NCI-H187 (cell line): ENCODE measurements at regions not wholly inside any gene's neighbourhood (a gene's known extent, or its start where the extent isn't known, plus 50 kb on each side); places are given as distances from the start of the nearest gene placed in this dataset.
A peak's percentile ranks its signal among the peaks of the same experiment; 100 is the strongest.

Source experiments
- DNase-seq, 2 experiments: peaks; one replicate each; lab custom pipeline; 2025; lab: John Stamatoyannopoulos, UW

- peak; percentile 34 to 59 for DNase-seq
Observed at GRCh38 chr3:124243177-124243859, 251.4 kb upstream of the ROPN1 start.

GRCh38 chr3:124246376-124246775 is 254.5 kb upstream of the ROPN1 start:
- no peak for DNase-seq

DNA sequence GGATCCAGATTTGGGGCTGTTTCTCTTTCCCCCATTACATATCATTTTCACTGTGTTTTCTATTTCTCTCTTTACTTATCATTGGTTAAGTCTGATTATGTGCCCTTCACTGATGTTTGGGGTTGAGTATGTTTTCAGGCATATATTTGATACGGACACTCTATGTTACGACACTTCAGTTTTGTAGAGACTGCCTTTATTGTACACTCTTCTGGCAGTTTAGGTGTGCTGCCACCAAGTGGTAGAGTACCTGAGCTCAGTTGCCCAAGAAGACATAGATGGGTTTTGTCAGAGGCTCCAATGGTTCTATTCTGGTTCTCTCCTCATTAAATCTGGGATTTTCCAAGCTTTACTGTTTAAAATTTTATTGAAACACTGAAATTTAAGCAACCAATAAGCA is 255.0 kb upstream of the ROPN1 start:
- peak; percentile 14 to 46 for DNase-seq

DNA sequence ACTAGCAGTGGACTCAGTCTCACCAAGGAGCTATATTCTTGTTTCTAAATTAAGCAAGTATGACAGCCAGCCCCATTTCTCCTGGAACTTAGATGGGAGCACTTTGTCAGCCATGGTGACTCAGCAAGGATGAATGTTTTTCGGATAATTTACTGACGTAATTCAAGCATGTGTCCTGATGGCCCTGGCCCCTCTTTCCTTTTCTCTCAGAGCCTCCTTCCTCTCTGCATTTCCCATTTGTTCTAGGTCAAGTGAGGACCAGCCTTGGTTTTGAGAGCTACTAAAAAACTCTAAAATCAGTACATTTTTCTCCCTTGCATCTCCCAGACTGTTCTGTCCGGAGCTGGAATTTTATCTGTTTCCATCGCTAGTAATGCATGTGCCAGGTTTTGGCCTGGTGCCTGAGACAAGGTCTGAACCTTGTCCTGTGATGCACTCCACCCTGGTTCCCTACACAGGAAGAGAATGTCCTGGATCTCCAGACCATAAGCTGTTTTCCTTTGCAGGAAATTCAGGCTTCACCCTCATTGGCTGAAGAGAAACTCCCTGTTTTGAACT is 256.6 kb upstream of the ROPN1 start:
- no peak for DNase-seq

DNA sequence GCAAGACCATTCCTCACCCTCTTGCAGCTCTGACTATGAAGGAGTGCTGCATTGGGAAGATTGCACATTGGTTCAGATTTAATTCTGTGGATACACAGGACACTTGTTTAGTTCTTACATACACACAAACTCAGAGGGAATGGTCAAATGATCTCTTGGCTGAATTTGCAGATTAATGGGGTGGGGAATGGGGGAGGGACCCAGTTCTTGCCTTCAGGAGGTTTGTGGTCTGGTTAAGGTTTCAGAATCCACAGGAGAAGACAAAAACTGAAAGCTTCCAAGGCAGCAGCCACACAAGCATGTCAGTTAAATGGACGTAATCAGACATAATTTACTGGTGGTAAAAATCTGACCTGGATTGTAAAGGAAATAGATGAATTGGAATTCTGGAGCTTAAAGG is 257.1 kb upstream of the ROPN1 start:
- DNase-seq = no peak

DNA sequence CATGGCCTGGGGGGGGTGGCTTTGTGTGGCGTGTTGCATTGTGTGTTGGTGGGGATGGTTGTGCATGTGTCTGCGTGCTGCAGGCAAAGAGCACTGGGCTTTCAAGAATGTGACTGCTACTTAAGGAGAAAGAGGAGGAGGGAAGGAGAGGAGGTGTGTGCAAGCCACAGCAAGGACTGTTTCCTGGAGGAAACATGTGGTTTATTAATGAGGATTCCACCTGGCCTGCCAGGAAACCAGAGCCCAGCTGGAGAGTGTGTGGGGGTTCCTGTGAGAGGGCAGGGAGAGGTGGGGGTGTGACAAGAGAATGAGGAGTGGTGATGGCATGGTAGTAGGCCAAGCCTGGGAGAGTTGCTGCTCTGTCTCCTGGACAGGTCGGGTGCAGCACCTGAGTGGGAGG is 258.1 kb upstream of the ROPN1 start:
- DNase-seq = no peak

GRCh38 chr3:124256156-124256555 is 264.2 kb upstream of the ROPN1 start:
- no peak for DNase-seq

DNA sequence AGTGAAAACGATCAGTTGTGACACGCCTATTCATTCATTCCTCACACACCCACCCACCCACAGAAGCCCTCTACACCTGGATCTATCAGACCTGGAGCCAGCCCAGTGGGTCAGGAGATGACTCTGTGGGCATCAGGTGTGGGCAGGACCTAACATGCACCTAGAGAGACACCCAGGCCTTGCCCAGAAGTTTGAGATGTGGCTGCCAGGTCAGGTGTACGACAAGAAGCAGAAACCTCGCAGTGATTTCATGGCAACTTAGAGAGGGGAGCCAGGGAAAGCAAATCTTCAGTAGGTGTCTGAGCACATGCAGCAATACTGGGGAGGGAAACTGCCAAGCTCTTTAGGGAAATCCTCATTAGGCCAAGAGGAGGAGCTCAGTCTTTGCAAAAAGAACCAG is 264.7 kb upstream of the ROPN1 start:
- DNase-seq = no peak

GRCh38 chr3:124257336-124257864 is 265.5 kb upstream of the ROPN1 start:
- DNase-seq = no peak

DNA sequence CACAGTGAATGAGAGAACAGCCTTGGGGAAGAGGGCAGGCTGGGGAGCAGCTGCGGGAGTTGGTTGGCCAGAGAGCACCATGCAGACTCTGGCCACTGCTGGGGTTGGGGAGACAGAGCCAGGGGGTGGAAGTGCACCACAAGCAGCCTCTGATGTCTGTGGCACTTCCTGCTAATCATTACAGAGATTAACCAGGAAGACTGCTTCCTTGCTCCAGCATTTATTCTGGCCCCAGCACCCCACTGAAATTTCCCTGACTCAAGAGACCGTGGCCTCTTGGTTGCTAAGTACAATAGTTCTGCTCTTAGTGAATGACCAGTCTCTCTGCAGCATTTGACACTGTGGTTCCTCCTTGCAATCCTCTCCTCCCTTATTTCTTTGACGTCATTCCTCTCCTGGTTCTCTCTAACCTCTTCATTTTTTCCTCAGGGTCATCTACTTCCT is 266.2 kb upstream of the ROPN1 start:
- DNase-seq = no peak

- no peak for DNase-seq
Observed at GRCh38 chr3:124260206-124260915, 268.4 kb upstream of the ROPN1 start.

GRCh38 chr3:124261306-124261705 is 269.4 kb upstream of the ROPN1 start:
- no peak for DNase-seq

DNA sequence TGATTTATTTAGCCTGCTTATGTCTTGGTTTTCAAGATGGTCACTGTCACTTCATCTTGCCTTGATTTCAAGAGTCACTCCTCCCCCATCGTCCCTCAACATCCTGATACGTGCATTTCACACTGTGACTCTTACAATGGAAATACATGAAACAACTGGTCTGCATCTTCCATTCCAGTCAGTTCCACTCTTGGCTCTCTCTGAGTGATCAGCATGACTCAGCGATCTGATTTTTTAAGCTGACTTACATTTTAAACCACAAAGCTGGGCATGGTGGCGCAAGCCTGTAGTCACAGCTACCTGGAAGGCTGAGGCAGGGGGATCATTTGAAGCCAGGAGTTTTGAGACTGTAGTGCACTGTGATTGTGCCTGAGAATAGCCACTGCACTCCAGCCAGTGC is 271.2 kb upstream of the ROPN1 start:
- no peak for DNase-seq

DNA sequence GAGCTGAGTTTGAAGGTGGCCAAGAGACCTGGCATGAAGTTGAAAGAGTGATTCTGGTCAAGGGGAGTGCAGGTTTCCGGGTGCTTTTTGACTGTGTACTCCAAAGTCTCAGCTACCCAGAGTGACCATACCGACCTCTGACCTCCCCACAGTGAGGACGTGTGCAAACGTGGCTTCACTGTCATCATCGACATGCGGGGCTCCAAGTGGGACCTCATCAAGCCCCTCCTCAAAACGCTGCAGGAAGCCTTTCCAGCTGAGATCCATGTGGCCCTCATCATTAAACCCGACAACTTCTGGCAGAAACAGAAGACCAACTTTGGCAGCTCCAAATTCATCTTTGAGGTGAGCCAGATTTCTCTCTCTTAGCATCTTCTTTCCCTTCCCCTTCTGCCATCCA is 272.4 kb upstream of the ROPN1 start:
- no peak for DNase-seq

DNA sequence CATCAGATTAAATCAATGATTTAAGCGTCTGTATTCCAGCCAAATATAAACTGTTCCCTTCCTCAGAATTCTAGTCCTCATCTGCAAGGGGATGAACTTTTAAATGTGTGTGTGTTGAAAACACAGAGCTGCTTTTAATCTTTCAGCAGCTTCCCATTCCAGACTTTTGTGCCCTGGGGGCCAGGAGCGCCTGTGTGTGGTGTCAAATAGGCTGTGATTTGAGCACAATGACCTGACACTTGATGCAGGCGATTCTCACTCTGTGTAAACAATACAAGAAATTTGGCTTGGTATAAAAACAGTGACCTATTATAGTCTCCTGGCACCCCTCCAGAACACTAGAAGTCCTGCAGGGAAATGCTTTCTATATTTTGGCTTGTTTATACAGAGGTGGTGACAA is 274.6 kb upstream of the ROPN1 start:
- DNase-seq = peak in 1 of 2 experiments; percentile 6

DNA sequence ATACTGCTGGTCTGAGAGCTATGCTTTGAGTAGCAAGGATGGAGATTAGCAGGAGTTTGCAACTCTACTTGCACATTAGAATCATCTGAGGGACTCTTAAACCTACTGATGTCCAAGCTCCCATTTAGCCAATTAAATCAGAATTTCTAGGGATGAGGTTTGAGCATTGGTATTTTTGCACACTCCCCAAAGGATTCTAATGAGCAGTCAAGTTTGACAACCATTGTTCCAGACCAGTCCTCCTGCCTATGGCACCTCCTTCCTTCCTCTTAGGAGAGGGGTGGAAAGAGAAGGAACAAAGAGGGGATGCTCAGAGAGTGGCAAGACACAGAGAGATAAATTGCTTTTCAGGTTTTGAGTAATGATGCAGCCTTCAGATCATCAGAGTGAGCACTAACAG is 275.5 kb upstream of the ROPN1 start:
- no peak for DNase-seq

DNA sequence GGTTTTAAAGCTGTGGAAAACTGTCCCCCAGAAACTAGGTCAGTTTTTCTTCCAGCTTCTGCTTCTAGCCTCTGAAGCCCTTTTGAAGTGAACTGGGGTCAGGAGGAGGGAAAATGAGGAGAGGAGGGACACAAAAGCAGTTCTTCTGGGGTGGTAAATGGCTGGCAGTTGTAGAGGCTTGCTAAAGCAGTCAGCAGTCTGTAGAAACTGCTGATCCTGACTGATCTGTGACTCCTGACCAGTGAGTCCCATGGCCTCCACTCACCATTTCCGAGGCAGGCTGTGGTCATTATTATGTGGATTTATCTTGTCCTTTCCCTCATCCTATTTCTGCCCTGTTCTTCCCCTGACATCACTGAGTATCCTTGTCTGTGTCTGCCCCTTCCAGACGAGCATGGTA is 276.4 kb upstream of the ROPN1 start:
- no peak for DNase-seq

GRCh38 chr3:124269619-124270018 is 277.7 kb upstream of the ROPN1 start:
- DNase-seq = no peak

DNA sequence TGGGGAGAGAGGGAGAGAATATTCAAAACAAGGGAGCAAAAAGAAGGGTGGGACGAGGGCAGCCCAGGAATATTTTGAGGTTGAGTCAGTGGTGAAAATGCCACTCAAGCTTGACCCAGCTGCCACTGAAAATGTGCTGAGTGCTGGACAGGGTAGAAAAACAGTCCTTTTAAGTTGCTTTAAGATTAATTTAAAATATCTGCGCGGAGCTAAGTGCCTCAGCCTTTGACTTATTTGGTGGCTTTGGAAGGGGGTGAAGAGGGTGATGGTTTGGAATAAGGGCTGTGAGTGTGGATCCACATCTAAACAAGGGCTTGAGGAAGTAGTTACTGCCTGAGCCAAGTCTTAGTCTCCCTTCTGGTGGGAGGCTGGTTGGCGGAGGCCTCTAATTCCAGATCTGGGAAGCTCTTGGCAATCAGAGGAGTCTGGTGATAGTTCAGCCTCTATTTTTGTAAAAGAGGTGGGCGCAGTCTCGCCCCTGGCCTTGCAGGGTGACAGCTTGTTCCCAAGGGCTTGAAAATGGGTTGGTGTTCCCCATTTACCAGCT is 280.8 kb upstream of the ROPN1 start:
- DNase-seq = no peak

DNA sequence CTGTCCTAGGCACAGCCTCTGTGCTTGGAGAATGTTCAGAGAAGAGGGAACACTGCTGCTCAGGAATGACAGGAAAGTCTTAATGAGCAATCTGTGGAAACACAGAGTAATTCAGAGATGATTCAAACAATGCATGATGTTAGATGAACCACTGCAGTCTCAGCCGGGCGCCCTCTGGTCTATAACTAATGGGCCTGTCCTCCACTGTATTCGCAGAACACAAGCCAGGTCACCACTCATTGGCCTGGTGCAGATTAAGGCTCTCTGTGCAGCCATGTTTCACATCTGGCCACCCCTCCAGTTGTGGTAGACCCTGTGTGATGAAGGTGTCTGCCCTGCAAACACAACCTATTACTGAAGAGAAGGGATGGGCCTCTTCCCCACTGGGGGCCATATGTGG is 281.7 kb upstream of the ROPN1 start:
- DNase-seq = no peak

GRCh38 chr3:124274051-124274450 is 282.1 kb upstream of the ROPN1 start:
- no peak for DNase-seq

DNA sequence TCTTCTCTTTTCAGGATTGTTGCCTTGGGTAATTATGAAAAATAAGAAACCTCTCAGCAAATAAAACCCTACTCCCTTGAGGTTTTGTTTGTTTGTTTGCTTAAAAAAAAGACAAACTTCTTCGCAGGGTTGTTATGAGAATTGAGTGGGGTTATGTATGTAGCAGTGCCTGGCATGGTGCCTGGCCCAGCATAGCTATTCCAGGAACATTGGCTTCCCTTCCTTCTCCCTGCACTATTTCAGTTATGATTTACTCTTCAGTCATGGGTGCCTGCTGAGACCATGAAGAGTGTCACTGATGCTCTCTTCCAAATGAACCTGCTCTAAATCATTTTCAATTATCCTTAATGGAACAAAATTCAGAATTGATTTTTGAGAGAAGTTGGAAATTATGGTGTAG is 283.5 kb upstream of the ROPN1 start:
- no peak for DNase-seq

DNA sequence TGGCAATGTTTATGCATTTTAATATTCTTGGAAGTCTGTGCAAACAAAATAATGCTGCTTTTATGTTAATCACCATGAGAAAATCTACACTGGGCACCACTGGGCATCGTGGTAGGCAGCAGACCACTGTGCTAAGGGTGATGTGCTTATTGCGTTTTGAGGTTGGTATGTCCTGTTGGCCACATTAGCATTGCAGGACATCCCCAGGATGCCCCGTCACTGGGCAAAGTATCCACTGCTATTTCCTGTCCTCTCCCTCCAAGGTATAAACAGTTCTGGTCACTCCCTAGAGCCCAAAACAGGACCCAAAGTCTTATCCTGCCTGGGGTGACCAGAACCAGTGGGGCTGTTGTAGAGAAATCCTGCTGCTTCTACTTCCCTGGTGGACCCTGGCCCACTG is 284.2 kb upstream of the ROPN1 start:
- no peak for DNase-seq
